ENCODE measurements at regions not wholly inside any gene's neighbourhood (a gene's known extent, or its start where the extent isn't known, plus 50 kb on each side); places are given as distances from the start of the nearest gene placed in this dataset.

DNA sequence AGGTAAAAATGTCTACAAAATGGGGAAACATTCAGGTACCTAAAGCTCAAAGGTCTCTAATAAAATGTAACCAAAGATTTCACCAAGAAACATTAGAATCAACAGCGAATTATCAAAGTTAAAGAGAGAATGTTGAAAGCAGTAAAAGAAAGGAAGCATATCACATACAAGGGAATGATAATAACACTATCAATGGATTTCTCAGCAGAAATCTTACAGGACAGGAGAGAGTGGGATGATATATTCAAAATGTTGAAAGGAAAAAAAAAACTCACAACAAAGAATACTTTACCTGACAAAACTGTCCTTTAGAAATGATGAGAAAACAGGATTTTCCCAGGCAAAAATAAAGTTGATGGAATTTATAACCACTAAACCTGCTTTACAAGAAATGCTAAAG lies 591.2 kb upstream of the POU3F3 start:
- Histone ChIP-seq H3K27me3 (no peaks in the 10 kb centered on the region), H3K4me1 (no peaks in the 10 kb centered on the region), H3K36me3 (no peaks in the 10 kb centered on the region), H3K27ac (no peak overlapping the region), H3K9me3 (peaks cover 28 to 58% of the 10 kb centered on the region in 2 donors), H3K4me3 (no peak overlapping the region)
- intact Hi-C loops (cut with DNase I; ENCODE audit: low total_unique reads): no loop called here
- TF ChIP-seq POLR2A (IDR thresholded peaks at IDR 0.05) (no peak), POLR2AphosphoS5 (IDR thresholded peaks at IDR 0.05) (no peak)
- TF ChIP-seq, protein P1, sequence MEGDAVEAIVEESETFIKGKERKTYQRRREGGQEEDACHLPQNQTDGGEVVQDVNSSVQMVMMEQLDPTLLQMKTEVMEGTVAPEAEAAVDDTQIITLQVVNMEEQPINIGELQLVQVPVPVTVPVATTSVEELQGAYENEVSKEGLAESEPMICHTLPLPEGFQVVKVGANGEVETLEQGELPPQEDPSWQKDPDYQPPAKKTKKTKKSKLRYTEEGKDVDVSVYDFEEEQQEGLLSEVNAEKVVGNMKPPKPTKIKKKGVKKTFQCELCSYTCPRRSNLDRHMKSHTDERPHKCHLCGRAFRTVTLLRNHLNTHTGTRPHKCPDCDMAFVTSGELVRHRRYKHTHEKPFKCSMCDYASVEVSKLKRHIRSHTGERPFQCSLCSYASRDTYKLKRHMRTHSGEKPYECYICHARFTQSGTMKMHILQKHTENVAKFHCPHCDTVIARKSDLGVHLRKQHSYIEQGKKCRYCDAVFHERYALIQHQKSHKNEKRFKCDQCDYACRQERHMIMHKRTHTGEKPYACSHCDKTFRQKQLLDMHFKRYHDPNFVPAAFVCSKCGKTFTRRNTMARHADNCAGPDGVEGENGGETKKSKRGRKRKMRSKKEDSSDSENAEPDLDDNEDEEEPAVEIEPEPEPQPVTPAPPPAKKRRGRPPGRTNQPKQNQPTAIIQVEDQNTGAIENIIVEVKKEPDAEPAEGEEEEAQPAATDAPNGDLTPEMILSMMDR (IDR thresholded peaks at IDR 0.05): no peak
- DNase-seq (ENCODE audit: low spot score in 2 of 2): no peak

GRCh38 chr2:104279646-104280045 lies 574.3 kb upstream of the POU3F3 start:
- no peaks in the 10 kb centered on the region for H3K9me3 ChIP-seq
- H3K36me3 ChIP-seq: no peaks in the 10 kb centered on the region
- DNase-seq (ENCODE audit: low spot score in 2 of 2): no peak
- H3K27ac ChIP-seq: no peak overlapping the region
- no peak overlapping the region for H3K4me3 ChIP-seq
- TF ChIP-seq POLR2A (IDR thresholded peaks at IDR 0.05) (no peak), POLR2AphosphoS5 (IDR thresholded peaks at IDR 0.05) (no peak)
- TF ChIP-seq, protein P1 (IDR thresholded peaks at IDR 0.05): no peak
- no peaks in the 10 kb centered on the region for H3K4me1 ChIP-seq
- intact Hi-C loops (cut with DNase I; ENCODE audit: low total_unique reads): no loop called here
- no peaks in the 10 kb centered on the region for H3K27me3 ChIP-seq

- intact Hi-C loops (cut with DNase I; ENCODE audit: low total_unique reads): no loop called here
Observed at GRCh38 chr2:104280216-104280615, 573.7 kb upstream of the POU3F3 start.

GRCh38 chr2:104286841-104287240 lies 567.1 kb upstream of the POU3F3 start:
- Histone ChIP-seq H3K27ac (no peak overlapping the region), H3K27me3 (no peaks in the 10 kb centered on the region), H3K9me3 (no peaks in the 10 kb centered on the region), H3K36me3 (no peaks in the 10 kb centered on the region), H3K4me3 (no peak overlapping the region), H3K4me1 (no peaks in the 10 kb centered on the region)
- TF ChIP-seq, protein P1 (IDR thresholded peaks at IDR 0.05): no peak
- no peak for TF ChIP-seq POLR2AphosphoS5 (IDR thresholded peaks at IDR 0.05)
- intact Hi-C loops (cut with DNase I; ENCODE audit: low total_unique reads): no loop called here
- no peak for DNase-seq (ENCODE audit: low spot score in 2 of 2)

More at GRCh38 chr2:104280216-104280615, 573.7 kb upstream of the POU3F3 start:
- no peak for DNase-seq (ENCODE audit: low spot score in 2 of 2)
- Histone ChIP-seq H3K9me3 (no peaks in the 10 kb centered on the region), H3K27me3 (no peaks in the 10 kb centered on the region), H3K4me3 (no peak overlapping the region), H3K36me3 (no peaks in the 10 kb centered on the region), H3K27ac (no peak overlapping the region), H3K4me1 (no peaks in the 10 kb centered on the region)
- TF ChIP-seq, protein P1 (IDR thresholded peaks at IDR 0.05): no peak
- no peak for TF ChIP-seq POLR2A (IDR thresholded peaks at IDR 0.05)
- no peak for TF ChIP-seq POLR2AphosphoS5 (IDR thresholded peaks at IDR 0.05)

DNA sequence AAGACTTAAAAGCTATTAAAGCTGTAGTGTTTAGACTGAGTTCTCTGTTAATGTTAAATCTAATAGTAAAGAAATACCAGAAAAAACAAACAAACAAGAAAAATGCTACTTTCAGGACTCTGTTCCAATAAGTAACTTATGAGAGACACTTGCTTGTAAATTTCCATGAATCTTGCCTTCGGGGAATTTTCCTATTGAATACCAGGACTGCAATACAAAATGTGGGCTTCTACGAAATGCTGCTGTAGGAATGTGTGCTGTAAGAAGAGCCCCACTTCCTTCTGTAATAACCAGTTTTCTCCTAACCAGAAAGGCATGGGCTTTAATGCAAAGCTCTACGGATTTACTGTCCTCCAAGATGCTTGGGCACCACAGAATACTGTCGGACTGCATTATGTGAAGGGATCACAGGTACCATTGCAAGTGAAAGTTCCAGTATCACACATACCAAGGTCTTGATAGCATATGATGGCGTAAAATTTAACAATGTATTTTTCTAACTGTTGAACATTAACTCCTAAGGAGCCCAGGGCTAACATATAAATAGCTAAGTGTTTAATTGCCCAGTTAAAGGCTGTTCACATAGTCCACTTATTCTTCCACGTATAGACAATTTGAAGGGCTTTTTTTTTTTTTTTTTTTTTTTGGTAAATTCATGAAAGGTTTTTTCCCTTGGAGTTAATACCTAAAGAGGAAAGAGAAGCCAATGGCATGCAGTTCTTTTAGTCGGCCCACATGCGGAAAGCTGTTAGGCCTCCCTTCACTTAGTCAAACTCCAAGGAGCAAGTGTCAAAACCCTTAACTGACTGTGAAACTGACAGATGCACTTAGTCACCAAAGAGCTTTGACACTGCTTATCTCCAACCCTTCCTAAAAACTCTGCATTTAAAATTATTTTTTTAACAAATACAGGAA lies 564.0 kb upstream of the POU3F3 start:
- Histone ChIP-seq H3K9me3 (no peaks in the 10 kb centered on the region), H3K4me3 (no peak overlapping the region), H3K27me3 (no peaks in the 10 kb centered on the region), H3K4me1 (no peaks in the 10 kb centered on the region), H3K27ac (no peak overlapping the region), H3K36me3 (no peaks in the 10 kb centered on the region)
- DNase-seq (ENCODE audit: low spot score in 2 of 2): no peak
- TF ChIP-seq, protein P1 (IDR thresholded peaks at IDR 0.05): no peak
- TF ChIP-seq POLR2AphosphoS5 (IDR thresholded peaks at IDR 0.05) (no peak), POLR2A (IDR thresholded peaks at IDR 0.05) (no peak)
- intact Hi-C loops (cut with DNase I; ENCODE audit: low total_unique reads): no loop called here
